ENCODE measurements at regions not wholly inside any gene's neighbourhood (a gene's known extent, or its start where the extent isn't known, plus 50 kb on each side); places are given as distances from the start of the nearest gene placed in this dataset.

DNA sequence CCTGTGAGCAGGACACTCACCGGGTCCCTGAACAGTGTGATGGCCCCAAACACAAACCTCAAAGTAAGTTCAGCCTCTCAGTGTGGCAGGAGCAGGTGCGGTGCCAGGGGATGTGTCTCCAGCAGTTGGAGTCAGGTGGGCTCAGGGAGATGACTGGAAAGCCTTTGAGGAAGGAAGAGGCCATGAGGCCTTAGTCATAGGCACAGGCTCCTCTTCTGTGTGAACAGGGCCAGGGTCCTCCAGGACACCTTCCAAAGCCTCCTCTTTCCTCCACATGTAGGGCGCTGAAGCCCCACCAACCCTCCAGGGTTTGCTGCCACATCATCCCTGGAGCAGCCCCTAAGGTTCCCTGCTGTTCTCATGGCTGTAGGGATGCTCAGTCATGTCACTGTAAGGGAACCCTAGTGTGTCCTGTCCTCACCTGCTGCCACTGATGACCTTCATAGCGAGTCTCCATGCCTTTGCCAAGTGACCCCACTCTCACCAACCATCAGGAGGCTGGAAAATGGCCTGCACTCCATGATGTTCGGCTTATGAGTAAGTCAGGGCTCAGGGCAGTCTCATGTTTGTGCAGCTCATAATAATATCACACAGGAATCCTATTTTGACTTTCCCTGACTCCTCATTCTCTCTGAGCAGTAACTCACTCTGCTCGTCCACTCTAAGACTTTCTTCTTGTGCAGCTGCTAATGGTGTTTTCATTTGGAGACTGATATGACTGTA is 1152.9 kb downstream of the RPIA start:
- Mint-ChIP-seq H3K4me1 (no peaks in the 10 kb centered on the region), H3K4me3 (no peak overlapping the region), H3K9me3 (peaks cover 0 to 9% (median 8%) of the 10 kb centered on the region in 7 donors), H3K27me3 (ENCODE audit: low read depth in 3 of 3) (peaks cover 4 to 10% (median 7%) of the 10 kb centered on the region in 3 donors), H3K36me3 (no peaks in the 10 kb centered on the region), H3K27ac (no peak overlapping the region)
- peaks cover 5 to 10% of the 10 kb centered on the region in 2 donors for H3K27me3 ChIP-seq (ENCODE audit: control insufficient read depth in 2 of 2, insufficient read depth in 2 of 2, low read length in 2 of 2)
- no peak overlapping the region for H3K4me3 ChIP-seq (replicated peaks in 1 of 3; ENCODE audit: low read depth in 2 of 3, low read length in 3 of 3)
- no peaks in the 10 kb centered on the region for H3K9me3 ChIP-seq (replicated peaks in 1 of 2; ENCODE audit: control insufficient read depth in 1 of 2, insufficient read depth in 1 of 2, low read length in 2 of 2)
- no peak for DNase-seq
- H3K4me2 ChIP-seq (replicated peaks; ENCODE audit: extremely low read depth, low read length, poor library complexity, severe bottlenecking) = no peak overlapping the region
- H3K27ac ChIP-seq (ENCODE audit: low read depth in 1 of 2, low read length in 2 of 2) = no peak overlapping the region
- H3K4me1 ChIP-seq (ENCODE audit: control insufficient read depth in 1 of 2, insufficient read depth in 2 of 2, low read length in 2 of 2) = no peaks in the 10 kb centered on the region
- H2AFZ ChIP-seq (ENCODE audit: insufficient read depth, low read depth, low read length, poor library complexity, severe bottlenecking) = no peak overlapping the region
- no peak overlapping the region for H3K9ac ChIP-seq (ENCODE audit: insufficient read depth, low read length, poor library complexity, severe bottlenecking)
- whole genome bisulfite sequencing (ENCODE audit: insufficient coverage) = 68% methylated on average over 5 of the region's 6 CpGs
- H3K36me3 ChIP-seq (replicated peaks in 1 of 2; ENCODE audit: control insufficient read depth in 1 of 2, insufficient read depth in 2 of 2, low read length in 2 of 2) = no peaks in the 10 kb centered on the region
- no peaks in the 10 kb centered on the region for H3K79me2 ChIP-seq (ENCODE audit: insufficient read depth, low read length)
- intact Hi-C loops (cut with micrococcal nuclease) = no loop called here
- TF ChIP-seq, protein P1, sequence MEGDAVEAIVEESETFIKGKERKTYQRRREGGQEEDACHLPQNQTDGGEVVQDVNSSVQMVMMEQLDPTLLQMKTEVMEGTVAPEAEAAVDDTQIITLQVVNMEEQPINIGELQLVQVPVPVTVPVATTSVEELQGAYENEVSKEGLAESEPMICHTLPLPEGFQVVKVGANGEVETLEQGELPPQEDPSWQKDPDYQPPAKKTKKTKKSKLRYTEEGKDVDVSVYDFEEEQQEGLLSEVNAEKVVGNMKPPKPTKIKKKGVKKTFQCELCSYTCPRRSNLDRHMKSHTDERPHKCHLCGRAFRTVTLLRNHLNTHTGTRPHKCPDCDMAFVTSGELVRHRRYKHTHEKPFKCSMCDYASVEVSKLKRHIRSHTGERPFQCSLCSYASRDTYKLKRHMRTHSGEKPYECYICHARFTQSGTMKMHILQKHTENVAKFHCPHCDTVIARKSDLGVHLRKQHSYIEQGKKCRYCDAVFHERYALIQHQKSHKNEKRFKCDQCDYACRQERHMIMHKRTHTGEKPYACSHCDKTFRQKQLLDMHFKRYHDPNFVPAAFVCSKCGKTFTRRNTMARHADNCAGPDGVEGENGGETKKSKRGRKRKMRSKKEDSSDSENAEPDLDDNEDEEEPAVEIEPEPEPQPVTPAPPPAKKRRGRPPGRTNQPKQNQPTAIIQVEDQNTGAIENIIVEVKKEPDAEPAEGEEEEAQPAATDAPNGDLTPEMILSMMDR (IDR thresholded peaks at IDR 0.05) = no peak
- H4K20me1 ChIP-seq (ENCODE audit: insufficient read depth, low read length) = no peaks in the 10 kb centered on the region

DNA sequence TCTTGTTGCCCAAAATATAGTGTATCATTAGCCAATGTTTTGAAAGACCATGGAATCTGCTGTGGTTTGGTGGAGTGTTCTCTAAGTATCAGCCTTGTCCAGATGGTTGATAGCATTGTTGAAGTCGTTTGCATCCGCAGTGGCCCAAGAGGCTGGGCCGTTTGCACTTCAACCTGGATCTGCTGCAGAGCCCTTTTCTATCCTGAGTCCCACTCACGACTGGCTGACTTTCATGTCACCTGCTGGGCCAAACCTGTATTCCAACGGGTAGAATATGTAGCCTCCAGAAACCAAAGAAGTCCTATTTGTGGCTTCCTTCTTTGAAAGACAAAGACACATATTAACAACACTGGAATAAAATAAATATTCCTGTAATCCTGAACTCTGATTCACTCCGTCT is 1154.1 kb downstream of the RPIA start:
- 67% methylated on average over 6 of the region's 6 CpGs for WGBS (ENCODE audit: insufficient coverage)
- Mint-ChIP-seq H3K9me3 (peaks cover 0 to 4% (median 3%) of the 10 kb centered on the region in 7 donors), H3K4me3 (no peak overlapping the region), H3K27ac (no peak overlapping the region), H3K36me3 (no peaks in the 10 kb centered on the region), H3K27me3 (ENCODE audit: low read depth in 3 of 3) (peaks cover 6 to 10% (median 7%) of the 10 kb centered on the region in 3 donors), H3K4me1 (no peaks in the 10 kb centered on the region)
- Histone ChIP-seq H3K79me2 (ENCODE audit: insufficient read depth, low read length) (no peaks in the 10 kb centered on the region), H3K27ac (ENCODE audit: low read depth in 1 of 2, low read length in 2 of 2) (no peak overlapping the region), H3K4me3 (replicated peaks in 1 of 3; ENCODE audit: low read depth in 2 of 3, low read length in 3 of 3) (no peak overlapping the region), H3K9ac (ENCODE audit: insufficient read depth, low read length, poor library complexity, severe bottlenecking) (no peak overlapping the region), H4K20me1 (ENCODE audit: insufficient read depth, low read length) (no peaks in the 10 kb centered on the region), H2AFZ (ENCODE audit: insufficient read depth, low read depth, low read length, poor library complexity, severe bottlenecking) (no peak overlapping the region), H3K9me3 (replicated peaks in 1 of 2; ENCODE audit: control insufficient read depth in 1 of 2, insufficient read depth in 1 of 2, low read length in 2 of 2) (no peaks in the 10 kb centered on the region), H3K27me3 (ENCODE audit: control insufficient read depth in 2 of 2, insufficient read depth in 2 of 2, low read length in 2 of 2) (peaks cover 5 to 12% of the 10 kb centered on the region in 2 donors), H3K4me1 (ENCODE audit: control insufficient read depth in 1 of 2, insufficient read depth in 2 of 2, low read length in 2 of 2) (no peaks in the 10 kb centered on the region), H3K4me2 (replicated peaks; ENCODE audit: extremely low read depth, low read length, poor library complexity, severe bottlenecking) (no peak overlapping the region), H3K36me3 (replicated peaks in 1 of 2; ENCODE audit: control insufficient read depth in 1 of 2, insufficient read depth in 2 of 2, low read length in 2 of 2) (no peaks in the 10 kb centered on the region)
- TF ChIP-seq, protein P1 (IDR thresholded peaks at IDR 0.05) = no peak
- DNase-seq = no peak
- intact Hi-C loops (cut with micrococcal nuclease) = no loop called here

All from CD14-positive monocyte (primary cell).